Astrocyte of the spinal cord (primary cell): ENCODE measurements at regions not wholly inside any gene's neighbourhood (a gene's known extent, or its start where the extent isn't known, plus 50 kb on each side); places are given as distances from the start of the nearest gene placed in this dataset.

Experiments
- DNase-seq: peaks from one replicate; pipeline ENCODE4 v3.0.0; 2011; ENCODE audit warnings: low read depth, low spot score
- H3K4me3 ChIP-seq: 2 replicates; pipeline ENCODE4 v1.5.1; 2011; ENCODE audit warnings: low read depth, mild to moderate bottlenecking, low read length, moderate library complexity
- CTCF ChIP-seq: IDR thresholded peaks from 2 replicates; pipeline ENCODE4 v1.5.1; 2012; ENCODE audit warnings: low read depth, mild to moderate bottlenecking, low read length, inconsistent platforms
- in situ Hi-C: cut with HindIII; loops from 2 replicates; pipeline ENCODE4 v1.10.0; 2017; ENCODE audit warnings: low sequenced_read_pairs

- TF ChIP-seq CTCF, result no peak
- H3K4me3 ChIP-seq, result no peak overlapping the region
- DNase-seq, result peak; percentile 75
- in situ Hi-C loops, result no loop called here
Observed at GRCh38 chr4:123477711-123478209, 81.2 kb downstream of the SPRY1 start.

GRCh38 chr4:123478859-123479345, 82.3 kb downstream of the SPRY1 start:
- no peak overlapping the region for H3K4me3 ChIP-seq
- peak; percentile 53 for DNase-seq
- TF ChIP-seq CTCF, result no peak
- in situ Hi-C loops, result no loop called here

GRCh38 chr4:123479944-123480343, 83.3 kb downstream of the SPRY1 start:
- in situ Hi-C loops, result no loop called here
- DNase-seq, result no peak
- TF ChIP-seq CTCF, result no peak
- H3K4me3 ChIP-seq, result no peak overlapping the region

- no peak overlapping the region for H3K4me3 ChIP-seq
- in situ Hi-C loops, result no loop called here
- no peak for TF ChIP-seq CTCF
- peak; percentile 91 for DNase-seq
Observed at GRCh38 chr4:123480706-123481418, 84.3 kb downstream of the SPRY1 start.

- in situ Hi-C loops, result no loop called here
- no peak for TF ChIP-seq CTCF
- DNase-seq, result no peak
- H3K4me3 ChIP-seq, result no peak overlapping the region
Observed at GRCh38 chr4:123481717-123482116, 85.1 kb downstream of the SPRY1 start.

- in situ Hi-C loops, result no loop called here
- DNase-seq, result no peak
- no peak overlapping the region for H3K4me3 ChIP-seq
- no peak for TF ChIP-seq CTCF
Observed at GRCh38 chr4:123484291-123484926, 87.8 kb downstream of the SPRY1 start.
